ENCODE measurements at regions not wholly inside any gene's neighbourhood (a gene's known extent, or its start where the extent isn't known, plus 50 kb on each side); places are given as distances from the start of the nearest gene placed in this dataset.

- Histone ChIP-seq H3K27me3 (no peaks in the 10 kb centered on the region), H3K4me1 (peaks cover 35 to 49% of the 10 kb centered on the region in 2 donors), H3K4me3 (replicated peaks in 1 of 3) (no peak overlapping the region), H3K9me3 (no peaks in the 10 kb centered on the region), H3K36me3 (no peaks in the 10 kb centered on the region), H3K27ac (peak overlapping the region in 2 of 3 donors; percentile 16 to 48)
- intact Hi-C loops (cut with DNase I) = no loop called here
- no peak for TF ChIP-seq POLR2A (IDR thresholded peaks at IDR 0.05)
- TF ChIP-seq CTCF (IDR thresholded peaks at IDR 0.05) = no peak
- 43 to 55% methylated on average over 7 of the region's 7 CpGs for WGBS, 2 donors
- peak; percentile 51 to 52 for DNase-seq
These were observed 89.2 kb upstream of the GLS start for GRCh38 chr2:190791347-190791975.

GRCh38 chr2:190791976-190792575, 88.5 kb upstream of the GLS start:
- no peaks in the 10 kb centered on the region for H3K27me3 ChIP-seq
- intact Hi-C loops (cut with DNase I) = no loop called here
- H3K9me3 ChIP-seq = no peaks in the 10 kb centered on the region
- no peak for DNase-seq
- H3K4me1 ChIP-seq = peaks cover 30 to 43% of the 10 kb centered on the region in 2 donors
- no peak for TF ChIP-seq CTCF (IDR thresholded peaks at IDR 0.05)
- TF ChIP-seq POLR2A (IDR thresholded peaks at IDR 0.05) = no peak
- 3 to 36% methylated on average over 1 of the region's 1 CpG for WGBS, 2 donors
- H3K36me3 ChIP-seq = no peaks in the 10 kb centered on the region
- peak overlapping the region in 2 of 3 donors; percentile 16 to 48 for H3K27ac ChIP-seq
- H3K4me3 ChIP-seq (replicated peaks in 1 of 3) = no peak overlapping the region

GRCh38 chr2:190792956-190793888, 87.4 kb upstream of the GLS start:
- Histone ChIP-seq H3K4me1 (peaks cover 18 to 32% of the 10 kb centered on the region in 2 donors), H3K27me3 (no peaks in the 10 kb centered on the region), H3K27ac (no peak overlapping the region), H3K9me3 (no peaks in the 10 kb centered on the region), H3K4me3 (replicated peaks in 1 of 3) (no peak overlapping the region), H3K36me3 (no peaks in the 10 kb centered on the region)
- TF ChIP-seq CTCF (IDR thresholded peaks at IDR 0.05) = no peak
- TF ChIP-seq POLR2A (IDR thresholded peaks at IDR 0.05) = no peak
- 75 to 88% methylated on average over 9 of the region's 9 CpGs for WGBS, 2 donors
- DNase-seq = no peak
- intact Hi-C loops (cut with DNase I) = no loop called here

- H3K27me3 ChIP-seq = no peaks in the 10 kb centered on the region
- DNase-seq = no peak
- 92 to 95% methylated on average over 6 of the region's 6 CpGs for WGBS, 2 donors
- intact Hi-C loops (cut with DNase I) = no loop called here
- TF ChIP-seq CTCF (IDR thresholded peaks at IDR 0.05) (no peak), POLR2A (IDR thresholded peaks at IDR 0.05) (no peak)
- H3K4me1 ChIP-seq = peaks cover 8 to 20% of the 10 kb centered on the region in 2 donors
- H3K9me3 ChIP-seq = no peaks in the 10 kb centered on the region
- no peak overlapping the region for H3K27ac ChIP-seq
- no peak overlapping the region for H3K4me3 ChIP-seq (replicated peaks in 1 of 3)
- H3K36me3 ChIP-seq = no peaks in the 10 kb centered on the region
These were observed 86.2 kb upstream of the GLS start for GRCh38 chr2:190794377-190794776.
